ENCODE measurements at regions not wholly inside any gene's neighbourhood (a gene's known extent, or its start where the extent isn't known, plus 50 kb on each side); places are given as distances from the start of the nearest gene placed in this dataset.

DNA sequence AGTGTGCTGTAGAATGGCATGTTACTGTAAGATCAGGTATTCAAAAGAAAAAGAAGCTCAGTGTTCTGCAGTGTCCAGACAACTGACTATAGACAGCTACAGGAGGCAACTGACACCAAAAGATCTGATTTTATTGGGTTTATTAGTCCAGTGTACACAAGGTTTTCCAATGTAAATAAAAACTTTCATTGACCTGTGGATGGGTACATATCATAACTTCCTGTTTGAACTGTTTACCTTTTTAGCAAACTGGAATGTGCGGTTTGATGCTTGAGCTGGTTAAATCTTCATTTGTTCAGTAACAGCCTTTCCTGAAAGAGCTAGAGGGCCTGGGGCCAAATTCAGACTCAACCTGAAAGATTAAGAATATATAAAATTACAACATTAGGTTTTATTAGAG is 172.6 kb upstream of the SP8 start:
- no peaks in the 10 kb centered on the region for H3K79me1 ChIP-seq (ENCODE audit: low read depth, low read length)
- no peak overlapping the region for H3K27ac ChIP-seq (replicated peaks; ENCODE audit: low read length)
- no peak for DNase-seq (ENCODE audit: low spot score)
- H2AK5ac ChIP-seq (ENCODE audit: low read depth, low read length) = no peak overlapping the region
- H2BK5ac ChIP-seq (ENCODE audit: low read length) = no peak overlapping the region
- H3K4me2 ChIP-seq (ENCODE audit: insufficient read depth, low read length, poor library complexity, severe bottlenecking) = no peak overlapping the region
- H3K36me3 ChIP-seq (replicated peaks in 1 of 2; ENCODE audit: control insufficient read depth in 2 of 2, insufficient read depth in 2 of 2, low read length in 2 of 2) = no peaks in the 10 kb centered on the region
- H3K23ac ChIP-seq (ENCODE audit: low read depth, low read length, poor library complexity) = no peak overlapping the region
- peaks cover 0 to 2% of the 10 kb centered on the region in 2 donors for H3K4me1 ChIP-seq (ENCODE audit: control insufficient read depth in 2 of 2, insufficient read depth in 1 of 2, low read depth in 1 of 2, low read length in 2 of 2)
- H2AFZ ChIP-seq (ENCODE audit: low read length) = no peak overlapping the region
- H4K91ac ChIP-seq (ENCODE audit: low read depth, low read length, poor library complexity) = no peak overlapping the region
- no peak overlapping the region for H3K4me3 ChIP-seq (ENCODE audit: low read length in 2 of 2)
- no peak overlapping the region for H4K8ac ChIP-seq (ENCODE audit: low read depth, low read length)
- no peak overlapping the region for H2BK12ac ChIP-seq (ENCODE audit: low read length)
- H3K27me3 ChIP-seq (ENCODE audit: control insufficient read depth in 3 of 3, insufficient read depth in 3 of 3, low read depth in 1 of 3, low read length in 3 of 3) = no peaks in the 10 kb centered on the region
- no peak overlapping the region for H3K9ac ChIP-seq (ENCODE audit: low read depth, low read length, poor library complexity)
- H2BK120ac ChIP-seq (ENCODE audit: low read depth, low read length) = no peak overlapping the region
- no peak overlapping the region for H3K4ac ChIP-seq (ENCODE audit: low read length)
- H3K14ac ChIP-seq (ENCODE audit: low read length) = no peak overlapping the region
- no CpG with 5 or more reads among the region's 1 CpG for WGBS, 2 donors (ENCODE audit: extremely low coverage in 2 of 2, insufficient read length in 2 of 2, insufficient replicate concordance in 1 of 2)
- no peaks in the 10 kb centered on the region for H3K9me3 ChIP-seq (replicated peaks in 1 of 2; ENCODE audit: control insufficient read depth in 2 of 2, insufficient read depth in 1 of 2, low read depth in 1 of 2, low read length in 2 of 2)
- no peak overlapping the region for H3K18ac ChIP-seq (ENCODE audit: low read length)
- no peak overlapping the region for H2BK15ac ChIP-seq (ENCODE audit: low read length)

DNA sequence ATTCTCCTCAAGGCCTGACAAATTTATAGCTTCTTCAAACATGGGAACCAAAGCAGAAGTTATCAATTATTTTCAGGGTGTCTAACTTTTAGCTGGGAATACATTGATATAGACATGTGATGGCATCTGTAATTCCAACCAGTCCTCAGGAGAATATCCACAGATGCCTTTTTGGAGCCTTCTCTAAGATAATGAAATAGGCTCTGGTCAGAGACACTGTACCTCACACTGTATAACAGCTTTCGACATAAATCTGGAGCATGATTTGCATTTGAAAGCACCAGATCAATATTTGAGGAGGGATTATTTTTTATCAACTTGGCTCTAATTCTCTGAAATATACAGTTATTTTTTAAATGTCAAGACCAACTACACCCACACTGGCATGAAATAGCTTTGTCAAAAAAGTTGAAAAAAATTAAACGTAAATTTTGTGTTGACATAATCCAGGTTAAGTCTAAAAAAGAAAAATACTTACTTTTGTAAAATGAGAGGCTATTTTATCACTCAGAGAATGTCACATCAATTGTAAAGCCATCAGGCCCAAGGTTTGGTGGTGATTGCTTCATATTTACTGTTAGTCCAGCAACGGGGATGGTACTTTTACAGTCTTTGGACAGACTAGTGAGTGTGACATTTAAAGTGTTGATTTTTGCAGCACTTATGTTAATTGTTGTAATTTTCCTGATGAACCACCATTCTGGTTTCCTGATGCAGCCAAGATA is 177.0 kb upstream of the SP8 start:
- no peaks in the 10 kb centered on the region for H3K9me3 ChIP-seq (replicated peaks in 1 of 2; ENCODE audit: control insufficient read depth in 2 of 2, insufficient read depth in 1 of 2, low read depth in 1 of 2, low read length in 2 of 2)

DNA sequence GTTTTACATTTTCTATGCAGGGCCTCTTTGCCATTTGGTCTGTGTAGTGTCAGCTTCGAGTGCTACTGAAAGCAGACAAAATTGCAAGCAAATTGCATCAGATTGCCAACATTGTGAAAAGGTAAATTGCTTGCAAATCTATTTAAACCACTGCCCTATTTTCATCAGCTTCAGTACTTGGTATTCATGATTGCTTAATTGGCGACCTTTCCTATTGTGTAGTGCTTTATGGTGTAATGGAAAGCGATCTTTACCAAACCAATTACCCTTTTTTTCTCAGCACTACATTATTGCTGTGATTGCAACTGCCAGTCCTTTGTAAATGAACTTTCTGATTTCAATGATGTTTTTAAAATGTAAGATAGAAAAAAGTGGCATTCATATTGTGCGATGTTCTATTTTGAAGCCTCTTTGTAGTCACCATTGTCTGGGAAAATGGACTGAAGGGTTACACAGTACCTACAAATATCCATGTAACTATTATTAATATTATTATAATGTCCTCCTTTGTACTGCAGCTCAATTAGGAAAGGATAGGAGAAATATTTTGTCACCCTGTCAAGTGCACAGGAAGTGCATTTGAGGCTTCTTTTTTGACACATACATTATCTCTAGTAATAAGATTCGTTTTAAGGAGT is 177.7 kb upstream of the SP8 start:
- H4K91ac ChIP-seq (ENCODE audit: low read depth, low read length, poor library complexity) = no peak overlapping the region
- H3K4me2 ChIP-seq (ENCODE audit: insufficient read depth, low read length, poor library complexity, severe bottlenecking) = no peak overlapping the region
- no peaks in the 10 kb centered on the region for H3K9me3 ChIP-seq (replicated peaks in 1 of 2; ENCODE audit: control insufficient read depth in 2 of 2, insufficient read depth in 1 of 2, low read depth in 1 of 2, low read length in 2 of 2)
- no peak overlapping the region for H3K4ac ChIP-seq (ENCODE audit: low read length)
- H2AFZ ChIP-seq (ENCODE audit: low read length) = no peak overlapping the region
- H3K36me3 ChIP-seq (replicated peaks in 1 of 2; ENCODE audit: control insufficient read depth in 2 of 2, insufficient read depth in 2 of 2, low read length in 2 of 2) = no peaks in the 10 kb centered on the region
- no peak overlapping the region for H2BK15ac ChIP-seq (ENCODE audit: low read length)
- H2BK120ac ChIP-seq (ENCODE audit: low read depth, low read length) = no peak overlapping the region
- H3K79me1 ChIP-seq (ENCODE audit: low read depth, low read length) = no peaks in the 10 kb centered on the region
- no peak overlapping the region for H4K8ac ChIP-seq (ENCODE audit: low read depth, low read length)
- DNase-seq (ENCODE audit: low spot score) = no peak
- no peaks in the 10 kb centered on the region for H3K4me1 ChIP-seq (ENCODE audit: control insufficient read depth in 2 of 2, insufficient read depth in 1 of 2, low read depth in 1 of 2, low read length in 2 of 2)
- no peak overlapping the region for H3K27ac ChIP-seq (replicated peaks; ENCODE audit: low read length)
- no peak overlapping the region for H2AK5ac ChIP-seq (ENCODE audit: low read depth, low read length)
- no peak overlapping the region for H3K23ac ChIP-seq (ENCODE audit: low read depth, low read length, poor library complexity)
- H3K27me3 ChIP-seq (ENCODE audit: control insufficient read depth in 3 of 3, insufficient read depth in 3 of 3, low read depth in 1 of 3, low read length in 3 of 3) = no peaks in the 10 kb centered on the region
- no peak overlapping the region for H3K14ac ChIP-seq (ENCODE audit: low read length)
- no CpG with 5 or more reads among the region's 5 CpGs for WGBS, 2 donors (ENCODE audit: extremely low coverage in 2 of 2, insufficient read length in 2 of 2, insufficient replicate concordance in 1 of 2)
- no peak overlapping the region for H2BK5ac ChIP-seq (ENCODE audit: low read length)
- no peak overlapping the region for H3K18ac ChIP-seq (ENCODE audit: low read length)
- H3K9ac ChIP-seq (ENCODE audit: low read depth, low read length, poor library complexity) = no peak overlapping the region
- no peak overlapping the region for H3K4me3 ChIP-seq (ENCODE audit: low read length in 2 of 2)
- H2BK12ac ChIP-seq (ENCODE audit: low read length) = no peak overlapping the region

More for the DNA sequence above, 177.0 kb upstream of the SP8 start:
- Histone ChIP-seq H3K18ac (ENCODE audit: low read length) (no peak overlapping the region), H3K9ac (ENCODE audit: low read depth, low read length, poor library complexity) (no peak overlapping the region), H3K4me2 (ENCODE audit: insufficient read depth, low read length, poor library complexity, severe bottlenecking) (no peak overlapping the region), H3K36me3 (replicated peaks in 1 of 2; ENCODE audit: control insufficient read depth in 2 of 2, insufficient read depth in 2 of 2, low read length in 2 of 2) (no peaks in the 10 kb centered on the region), H2BK15ac (ENCODE audit: low read length) (no peak overlapping the region), H4K8ac (ENCODE audit: low read depth, low read length) (no peak overlapping the region), H2BK120ac (ENCODE audit: low read depth, low read length) (no peak overlapping the region), H4K91ac (ENCODE audit: low read depth, low read length, poor library complexity) (no peak overlapping the region), H3K27me3 (ENCODE audit: control insufficient read depth in 3 of 3, insufficient read depth in 3 of 3, low read depth in 1 of 3, low read length in 3 of 3) (no peaks in the 10 kb centered on the region), H3K14ac (ENCODE audit: low read length) (no peak overlapping the region), H2BK12ac (ENCODE audit: low read length) (no peak overlapping the region), H3K27ac (replicated peaks; ENCODE audit: low read length) (no peak overlapping the region), H2AFZ (ENCODE audit: low read length) (no peak overlapping the region), H2AK5ac (ENCODE audit: low read depth, low read length) (no peak overlapping the region), H3K4me1 (ENCODE audit: control insufficient read depth in 2 of 2, insufficient read depth in 1 of 2, low read depth in 1 of 2, low read length in 2 of 2) (no peaks in the 10 kb centered on the region), H3K4me3 (ENCODE audit: low read length in 2 of 2) (no peak overlapping the region), H2BK5ac (ENCODE audit: low read length) (no peak overlapping the region), H3K4ac (ENCODE audit: low read length) (no peak overlapping the region), H3K79me1 (ENCODE audit: low read depth, low read length) (no peaks in the 10 kb centered on the region), H3K23ac (ENCODE audit: low read depth, low read length, poor library complexity) (no peak overlapping the region)
- no peak for DNase-seq (ENCODE audit: low spot score)
- WGBS, 2 donors (ENCODE audit: extremely low coverage in 2 of 2, insufficient read length in 2 of 2, insufficient replicate concordance in 1 of 2) = no CpG with 5 or more reads among the region's 3 CpGs

DNA sequence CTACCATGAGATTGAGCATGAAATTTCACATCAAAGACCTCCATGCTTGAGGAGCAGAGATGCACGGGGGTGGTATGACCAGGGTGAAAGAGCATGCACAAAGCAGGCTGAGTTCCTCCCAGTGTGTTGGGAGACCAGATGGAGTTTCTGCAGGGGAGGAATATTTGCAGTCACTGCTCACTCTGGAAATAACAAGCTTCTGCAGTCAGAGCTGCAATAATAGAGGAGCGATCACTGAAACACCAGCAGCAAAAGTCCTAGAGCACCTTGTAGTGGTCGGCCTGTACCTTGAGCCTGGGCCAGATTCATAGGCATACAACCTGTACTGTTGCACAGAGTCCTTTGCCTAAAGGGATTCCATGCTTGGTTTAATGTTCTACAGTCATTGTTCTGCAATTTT is 184.5 kb upstream of the SP8 start:
- Histone ChIP-seq H3K4me3 (ENCODE audit: low read length in 2 of 2) (no peak overlapping the region), H3K9me3 (replicated peaks in 1 of 2; ENCODE audit: control insufficient read depth in 2 of 2, insufficient read depth in 1 of 2, low read depth in 1 of 2, low read length in 2 of 2) (no peaks in the 10 kb centered on the region), H3K27me3 (ENCODE audit: control insufficient read depth in 3 of 3, insufficient read depth in 3 of 3, low read depth in 1 of 3, low read length in 3 of 3) (no peaks in the 10 kb centered on the region), H3K18ac (ENCODE audit: low read length) (peak overlapping the region; percentile 11), H2AK5ac (ENCODE audit: low read depth, low read length) (no peak overlapping the region), H3K36me3 (replicated peaks in 1 of 2; ENCODE audit: control insufficient read depth in 2 of 2, insufficient read depth in 2 of 2, low read length in 2 of 2) (no peaks in the 10 kb centered on the region), H2BK12ac (ENCODE audit: low read length) (no peak overlapping the region), H3K27ac (replicated peaks; ENCODE audit: low read length) (no peak overlapping the region), H2BK15ac (ENCODE audit: low read length) (no peak overlapping the region), H2AFZ (ENCODE audit: low read length) (no peak overlapping the region), H2BK5ac (ENCODE audit: low read length) (no peak overlapping the region), H3K9ac (ENCODE audit: low read depth, low read length, poor library complexity) (no peak overlapping the region), H2BK120ac (ENCODE audit: low read depth, low read length) (no peak overlapping the region), H3K4ac (ENCODE audit: low read length) (no peak overlapping the region), H4K8ac (ENCODE audit: low read depth, low read length) (no peak overlapping the region), H3K23ac (ENCODE audit: low read depth, low read length, poor library complexity) (no peak overlapping the region), H3K79me1 (ENCODE audit: low read depth, low read length) (no peaks in the 10 kb centered on the region), H3K4me1 (ENCODE audit: control insufficient read depth in 2 of 2, insufficient read depth in 1 of 2, low read depth in 1 of 2, low read length in 2 of 2) (peaks cover 0 to 4% of the 10 kb centered on the region in 2 donors), H4K91ac (ENCODE audit: low read depth, low read length, poor library complexity) (no peak overlapping the region), H3K4me2 (ENCODE audit: insufficient read depth, low read length, poor library complexity, severe bottlenecking) (no peak overlapping the region), H3K14ac (ENCODE audit: low read length) (no peak overlapping the region)
- DNase-seq (ENCODE audit: low spot score) = no peak
- WGBS, 2 donors (ENCODE audit: extremely low coverage in 2 of 2, insufficient read length in 2 of 2, insufficient replicate concordance in 1 of 2) = no CpG with 5 or more reads among the region's 3 CpGs
